NT2/D1 (cell line): ENCODE measurements at regions not wholly inside any gene's neighbourhood (a gene's known extent, or its start where the extent isn't known, plus 50 kb on each side); places are given as distances from the start of the nearest gene placed in this dataset.

ENCODE experiments used
- SUZ12 ChIP-seq: IDR thresholded peaks from 2 replicates; pipeline ENCODE4 v1.6.1; 2011; ENCODE audit not compliant: insufficient read length, insufficient read depth; ENCODE audit errors: extremely low read depth
- YY1 ChIP-seq: IDR thresholded peaks from 2 replicates; pipeline ENCODE4 v1.6.1; 2011; ENCODE audit not compliant: insufficient read length, insufficient read depth
- ZNF274 ChIP-seq: IDR thresholded peaks from 2 replicates; pipeline ENCODE4 v1.6.1; 2011; ENCODE audit warnings: mild to moderate bottlenecking, low read depth, low read length

DNA sequence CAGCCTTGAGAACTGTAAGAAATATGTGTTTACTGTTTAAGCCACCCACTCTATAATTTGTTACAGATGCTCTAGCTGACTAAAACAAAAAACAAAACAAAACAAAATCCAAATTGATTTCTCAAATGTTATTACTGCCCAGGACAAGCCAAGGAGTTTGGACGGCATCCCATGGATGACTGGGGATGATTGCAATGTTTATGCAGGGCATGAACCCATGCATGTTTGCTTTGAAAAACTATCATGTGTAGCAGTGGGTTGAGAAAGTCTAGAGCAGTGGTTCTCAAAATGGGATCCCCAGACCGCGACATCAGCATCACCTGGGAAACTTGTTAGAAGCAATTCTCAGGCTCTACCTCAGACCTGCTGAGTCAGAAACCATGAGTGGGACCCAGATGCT, 223.2 kb upstream of the PSMD7 start:
- no peak for TF ChIP-seq ZNF274
- no peak for TF ChIP-seq SUZ12
- no peak for TF ChIP-seq YY1
